Choroid plexus epithelial cell (primary cell): ENCODE measurements at regions not wholly inside any gene's neighbourhood (a gene's known extent, or its start where the extent isn't known, plus 50 kb on each side); places are given as distances from the start of the nearest gene placed in this dataset.
A peak's percentile ranks its signal among the peaks of the same experiment; 100 is the strongest.

Experiments
- DNase-seq: peaks from one replicate; pipeline ENCODE4 v3.0.0-alpha.2; 2010; ENCODE audit warnings: low read depth
- H3K4me3 ChIP-seq: 2 replicates; pipeline ENCODE4 v1.5.1; 2011; ENCODE audit warnings: low read depth, mild to moderate bottlenecking, control low read depth, low read length, moderate library complexity
- TF ChIP-seq, protein P1 (sequence below): conservative IDR thresholded peaks from 2 replicates; pipeline ENCODE4 v1.5.1; 2011; ENCODE audit warnings: low read depth, mild to moderate bottlenecking, control low read depth, inconsistent platforms, low read length, moderate library complexity

DNA sequence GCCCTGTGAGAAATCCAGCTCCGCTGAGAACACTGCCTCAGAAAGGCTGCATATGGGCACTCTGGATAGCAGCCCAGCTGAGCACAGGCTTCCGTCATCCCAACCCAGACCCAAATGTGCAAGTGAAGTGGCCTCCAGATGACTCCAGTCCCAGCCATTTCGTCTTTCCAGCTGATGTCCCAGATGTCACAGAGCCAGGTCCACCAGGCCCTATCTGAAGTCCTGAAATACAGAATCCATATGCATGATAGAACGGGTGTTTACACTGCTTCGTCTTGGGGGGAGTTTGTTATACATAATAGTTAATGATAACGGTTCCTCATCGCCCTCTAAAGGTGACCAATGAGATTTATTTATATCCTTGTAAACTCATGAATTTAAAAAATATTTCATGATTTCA lies 72.6 kb upstream of the TRIM2 start:
- H3K4me3 ChIP-seq = no peak overlapping the region
- DNase-seq = peak; percentile 23
- TF ChIP-seq, protein P1, sequence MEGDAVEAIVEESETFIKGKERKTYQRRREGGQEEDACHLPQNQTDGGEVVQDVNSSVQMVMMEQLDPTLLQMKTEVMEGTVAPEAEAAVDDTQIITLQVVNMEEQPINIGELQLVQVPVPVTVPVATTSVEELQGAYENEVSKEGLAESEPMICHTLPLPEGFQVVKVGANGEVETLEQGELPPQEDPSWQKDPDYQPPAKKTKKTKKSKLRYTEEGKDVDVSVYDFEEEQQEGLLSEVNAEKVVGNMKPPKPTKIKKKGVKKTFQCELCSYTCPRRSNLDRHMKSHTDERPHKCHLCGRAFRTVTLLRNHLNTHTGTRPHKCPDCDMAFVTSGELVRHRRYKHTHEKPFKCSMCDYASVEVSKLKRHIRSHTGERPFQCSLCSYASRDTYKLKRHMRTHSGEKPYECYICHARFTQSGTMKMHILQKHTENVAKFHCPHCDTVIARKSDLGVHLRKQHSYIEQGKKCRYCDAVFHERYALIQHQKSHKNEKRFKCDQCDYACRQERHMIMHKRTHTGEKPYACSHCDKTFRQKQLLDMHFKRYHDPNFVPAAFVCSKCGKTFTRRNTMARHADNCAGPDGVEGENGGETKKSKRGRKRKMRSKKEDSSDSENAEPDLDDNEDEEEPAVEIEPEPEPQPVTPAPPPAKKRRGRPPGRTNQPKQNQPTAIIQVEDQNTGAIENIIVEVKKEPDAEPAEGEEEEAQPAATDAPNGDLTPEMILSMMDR = no peak

DNA sequence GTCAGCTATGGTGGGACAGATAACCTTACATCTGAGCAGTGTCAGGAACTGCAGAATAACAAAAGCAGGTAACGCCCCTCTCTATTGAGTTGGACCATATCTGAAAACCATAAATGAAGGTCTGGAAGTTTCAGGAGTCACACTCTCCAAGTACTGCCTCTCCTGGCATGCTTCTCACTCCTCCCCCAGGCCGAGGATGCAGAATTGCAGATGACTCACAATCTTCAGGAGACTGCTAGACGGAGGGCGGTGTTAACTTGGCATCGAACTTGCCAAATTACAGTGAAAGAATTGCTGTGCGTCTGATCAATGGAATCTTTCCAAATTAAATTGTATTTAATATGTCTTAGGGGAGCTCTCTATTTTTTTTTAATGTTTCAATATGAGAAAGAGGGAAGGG lies 67.1 kb upstream of the TRIM2 start:
- TF ChIP-seq, protein P1 = no peak
- peak; percentile 89 for DNase-seq
- H3K4me3 ChIP-seq = no peak overlapping the region

DNA sequence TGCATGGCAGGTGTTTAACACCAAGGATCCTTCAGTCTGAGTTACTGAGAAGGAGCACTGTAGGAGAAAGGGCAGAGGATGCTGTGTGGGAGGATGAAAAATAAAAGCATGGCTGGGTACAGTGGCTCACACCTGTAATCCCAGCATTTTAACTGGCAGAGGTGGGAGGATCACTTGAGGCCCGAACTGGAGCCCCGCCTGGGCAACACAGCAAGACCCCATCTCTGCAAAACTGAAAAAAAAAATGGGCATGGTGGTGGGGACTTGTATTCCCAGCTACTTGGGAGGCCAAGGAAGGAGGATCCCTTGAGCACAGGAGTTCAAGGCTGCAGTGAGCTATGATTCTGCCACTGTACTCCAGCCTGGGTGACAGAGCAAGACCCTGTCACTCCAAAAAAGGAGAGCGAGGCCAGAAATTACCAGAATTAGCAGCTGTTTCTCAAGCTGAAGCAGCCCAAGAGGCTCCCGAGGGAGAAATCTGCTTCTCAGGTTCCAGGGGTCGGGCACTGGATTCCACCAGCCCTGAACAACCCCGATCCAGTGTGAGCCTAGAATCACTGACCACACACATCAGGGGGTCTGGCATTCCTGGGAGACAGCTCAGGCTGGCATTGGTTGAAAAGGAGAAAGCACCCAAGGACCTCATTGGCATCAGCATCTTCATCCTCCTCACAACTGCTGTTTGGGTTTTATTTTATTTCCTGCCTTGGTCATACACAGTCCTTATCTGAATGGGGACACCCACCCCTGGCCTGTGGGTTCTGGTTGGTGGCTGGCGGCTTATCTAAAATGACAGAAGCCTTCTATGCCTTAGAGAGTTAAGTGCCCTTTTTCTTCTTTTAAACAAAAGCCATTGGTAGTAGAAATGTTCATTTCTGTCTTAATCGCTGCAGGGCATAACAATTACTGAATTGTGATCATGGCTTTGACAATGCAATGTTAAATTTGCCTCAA lies 66.3 kb upstream of the TRIM2 start:
- TF ChIP-seq, protein P1 = no peak
- DNase-seq = no peak
- no peak overlapping the region for H3K4me3 ChIP-seq

DNA sequence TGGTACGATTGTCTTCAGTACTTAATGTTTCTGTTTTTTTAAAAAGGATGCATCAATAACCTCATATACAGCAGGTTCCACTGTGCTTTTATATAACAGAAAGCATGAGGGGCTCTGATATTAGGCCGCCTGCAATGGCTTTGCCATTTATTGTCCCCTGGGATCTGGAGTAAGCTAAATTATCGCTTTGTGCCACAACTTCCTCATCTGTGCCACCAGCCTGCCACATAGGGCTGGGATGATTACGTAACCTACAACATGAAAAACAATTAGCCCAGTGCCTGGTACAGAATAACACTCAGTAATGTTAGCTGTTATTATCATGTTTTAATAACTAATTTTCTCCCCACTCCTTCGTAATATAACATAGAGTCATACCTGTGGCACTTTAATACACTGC lies 65.5 kb upstream of the TRIM2 start:
- H3K4me3 ChIP-seq = no peak overlapping the region
- TF ChIP-seq, protein P1 = no peak
- DNase-seq = no peak

DNA sequence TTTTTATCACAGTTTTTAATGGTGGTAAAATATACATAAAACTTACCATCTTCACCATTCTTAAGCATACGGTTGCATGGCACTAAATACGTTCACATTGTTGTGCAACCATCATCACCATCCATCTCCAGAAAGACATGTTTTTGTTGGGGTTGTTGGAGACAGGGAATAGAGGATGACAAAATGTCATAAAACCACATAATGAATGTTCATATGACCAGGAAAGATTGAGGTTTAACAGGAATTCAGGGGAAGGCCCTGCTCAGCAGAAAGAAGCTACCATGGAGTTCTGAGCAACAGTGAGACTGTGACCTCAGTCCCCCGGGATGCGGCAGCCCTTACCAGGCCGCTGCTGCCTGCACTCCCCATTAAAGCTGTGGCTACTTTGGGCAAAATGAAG lies 63.9 kb upstream of the TRIM2 start:
- TF ChIP-seq, protein P1 = no peak
- no peak for DNase-seq
- H3K4me3 ChIP-seq = no peak overlapping the region

DNA sequence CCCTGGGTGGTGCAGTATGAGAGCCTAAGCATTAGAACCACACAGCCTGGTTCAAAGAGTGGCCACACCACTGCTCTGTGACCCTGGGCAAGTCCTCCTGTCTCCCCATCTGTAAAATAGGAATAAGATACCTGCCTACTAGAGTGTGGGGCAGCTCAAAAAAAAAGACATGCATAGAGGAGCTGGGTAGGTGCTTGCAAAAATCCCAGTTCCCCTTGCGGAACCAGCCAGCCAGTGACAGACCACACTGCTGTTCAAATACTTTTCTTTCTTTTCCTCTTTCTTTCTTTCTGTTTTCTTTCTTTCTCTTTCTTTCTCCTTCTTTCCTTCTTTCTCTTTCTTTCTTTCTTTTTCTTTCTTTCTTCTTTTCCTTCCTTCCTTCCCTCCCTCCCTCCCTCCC lies 63.0 kb upstream of the TRIM2 start:
- H3K4me3 ChIP-seq = no peak overlapping the region
- TF ChIP-seq, protein P1 = no peak
- DNase-seq = no peak
